Esophagus muscularis mucosa (tissue), 4 donors: ENCODE measurements at regions not wholly inside any gene's neighbourhood (a gene's known extent, or its start where the extent isn't known, plus 50 kb on each side); places are given as distances from the start of the nearest gene placed in this dataset.
"Not testable (repeated sequence)": the region's sequence is repeated elsewhere in the genome, so short reads cannot be mapped to it uniquely, and the experiment has no call there.

Source experiments
- DNase-seq: peaks from one replicate; pipeline ENCODE4 v3.0.0-alpha.2; 2017; ENCODE audit errors: extremely low spot score
- H3K27ac ChIP-seq, 4 donors: fragments of 200-600 bp; sonication (generic); replicated peaks in 1 of 4; 1 replicate in 3 of 4; 2 replicates in 1 of 4; pipeline ENCODE4 v1.5.1; 2016 to 2019; ENCODE audit warnings: mild to moderate bottlenecking in 1 of 4
- H3K27me3 ChIP-seq, 4 donors: fragments of 200-600 bp; sonication (generic); one replicate each; pipeline versions ENCODE4 v1.5.1 to v1.6.0; 2016 to 2019
- H3K36me3 ChIP-seq, 4 donors: fragments of 200-600 bp; sonication (generic); one replicate each; pipeline ENCODE4 v1.5.1; 2016 to 2019
- H3K4me1 ChIP-seq, 4 donors: fragments of 200-600 bp; sonication (generic); one replicate each; pipeline ENCODE4 v1.5.1; 2016 to 2019
- H3K4me3 ChIP-seq, 4 donors: fragments of 200-600 bp; sonication (generic); 1 replicate in 2 of 4; 2 replicates in 2 of 4; pipeline ENCODE4 v1.5.1; 2016 to 2019; ENCODE audit warnings: mild to moderate bottlenecking in 4 of 4, moderate library complexity in 1 of 4
- H3K9me3 ChIP-seq, 4 donors: fragments of 200-600 bp; sonication (generic); 1 replicate in 3 of 4; 2 replicates in 1 of 4; pipeline ENCODE4 v1.5.1; 2016 to 2019
- CTCF ChIP-seq, 3 experiments: fragments of 200-600 bp in 2 of 3; fragments of 450-650 bp in 1 of 3; sonication (generic) in 2 of 3; IDR thresholded peaks; one replicate each; pipeline ENCODE4 v1.5.1; 2017 to 2019; ENCODE audit warnings: antibody characterized with exemption in 3 of 3, mild to moderate bottlenecking in 2 of 3, moderate library complexity in 1 of 3
- EP300 ChIP-seq: sonication (generic); formaldehyde crosslinking; IDR thresholded peaks from one replicate; pipeline ENCODE4 v1.6.1; 2017; ENCODE audit warnings: antibody characterized with exemption
- POLR2A ChIP-seq: fragments of 450-650 bp; IDR thresholded peaks from one replicate; pipeline ENCODE4 v1.6.1; 2017; ENCODE audit warnings: antibody characterized with exemption, moderate library complexity, mild to moderate bottlenecking, low read depth
- POLR2AphosphoS5 ChIP-seq, 2 donors: sonication (generic); formaldehyde crosslinking; IDR thresholded peaks; one replicate each; pipeline ENCODE4 v1.6.1; 2017; ENCODE audit warnings: antibody characterized with exemption in 2 of 2
- WGBS: methylation state at CpG from one replicate; pipeline ENCODE4 v1.1.5; 2018; 5-methylcytosine and 5-hydroxymethylcytosine counted together
- intact Hi-C: fragments of 100-400 bp; cut with DNase I; formaldehyde crosslinking; loops from one replicate; pipeline ENCODE4 v1.15.1; 2023

GRCh38 chr9:65426231-65426630 lies 141.2 kb upstream of the FOXD4L5 start:
- Histone ChIP-seq H3K27me3 (no peaks in the 10 kb centered on the region), H3K36me3 (no peaks in the 10 kb centered on the region), H3K4me1 (no peaks in the 10 kb centered on the region), H3K4me3 (no peak overlapping the region), H3K27ac (no peak overlapping the region), H3K9me3 (no peaks in the 10 kb centered on the region)
- TF ChIP-seq POLR2AphosphoS5 (IDR thresholded peaks at IDR 0.05) (no peak), EP300 (no peak)
- DNase-seq: no peak
- intact Hi-C loops: no loop called here
- 79% methylated on average over 2 of the region's 8 CpGs for WGBS

- H3K4me3 ChIP-seq, H3K27me3 ChIP-seq, H3K9me3 ChIP-seq, H3K4me1 ChIP-seq, H3K36me3 ChIP-seq, DNase-seq, intact Hi-C loops, H3K27ac ChIP-seq: not testable (repeated sequence)
- 48% methylated on average over 5 of the region's 5 CpGs for WGBS
Observed at GRCh38 chr9:65425183-65425582, 140.2 kb upstream of the FOXD4L5 start.

GRCh38 chr9:65424437-65424984 lies 139.5 kb upstream of the FOXD4L5 start:
- H3K27me3 ChIP-seq, H3K36me3 ChIP-seq, intact Hi-C loops, H3K4me1 ChIP-seq, H3K4me3 ChIP-seq, DNase-seq, H3K9me3 ChIP-seq, H3K27ac ChIP-seq: not testable (repeated sequence)
- WGBS: 76% methylated on average over 6 of the region's 8 CpGs

GRCh38 chr9:65423691-65424436 lies 138.9 kb upstream of the FOXD4L5 start:
- DNase-seq, H3K27ac ChIP-seq, H3K36me3 ChIP-seq, H3K9me3 ChIP-seq, H3K27me3 ChIP-seq, intact Hi-C loops, H3K4me3 ChIP-seq, H3K4me1 ChIP-seq: not testable (repeated sequence)
- 85% methylated on average over 15 of the region's 18 CpGs for WGBS

- intact Hi-C loops, H3K27ac ChIP-seq, H3K4me1 ChIP-seq, H3K9me3 ChIP-seq, DNase-seq, H3K27me3 ChIP-seq, H3K36me3 ChIP-seq, H3K4me3 ChIP-seq: not testable (repeated sequence)
- 83% methylated on average over 8 of the region's 13 CpGs for WGBS
Observed at GRCh38 chr9:65422966-65423690, 138.1 kb upstream of the FOXD4L5 start.

- H3K4me3 ChIP-seq, intact Hi-C loops, DNase-seq, H3K27me3 ChIP-seq, H3K27ac ChIP-seq, H3K36me3 ChIP-seq, H3K4me1 ChIP-seq, H3K9me3 ChIP-seq: not testable (repeated sequence)
- 78% methylated on average over 2 of the region's 2 CpGs for WGBS
Observed at GRCh38 chr9:65421486-65421885, 136.5 kb upstream of the FOXD4L5 start.

- Histone ChIP-seq H3K27ac (no peak overlapping the region), H3K4me1 (no peaks in the 10 kb centered on the region), H3K4me3 (no peak overlapping the region), H3K27me3 (no peaks in the 10 kb centered on the region), H3K36me3 (no peaks in the 10 kb centered on the region), H3K9me3 (peaks cover 0 to 8% (median 0%) of the 10 kb centered on the region in 4 donors)
- 71% methylated on average over 2 of the region's 5 CpGs for WGBS
- intact Hi-C loops: no loop called here
- TF ChIP-seq CTCF (IDR thresholded peaks at IDR 0.05) (no peak), POLR2A (no peak), POLR2AphosphoS5 (IDR thresholded peaks at IDR 0.05) (no peak), EP300 (no peak)
- DNase-seq: no peak
Observed at GRCh38 chr9:65420771-65421170, 135.8 kb upstream of the FOXD4L5 start.

- H3K9me3 ChIP-seq, H3K27ac ChIP-seq, DNase-seq, H3K4me3 ChIP-seq, intact Hi-C loops, H3K27me3 ChIP-seq, H3K36me3 ChIP-seq, H3K4me1 ChIP-seq: not testable (repeated sequence)
- 82% methylated on average over 4 of the region's 4 CpGs for WGBS
Observed at GRCh38 chr9:65418966-65419365, 134.0 kb upstream of the FOXD4L5 start.

DNA sequence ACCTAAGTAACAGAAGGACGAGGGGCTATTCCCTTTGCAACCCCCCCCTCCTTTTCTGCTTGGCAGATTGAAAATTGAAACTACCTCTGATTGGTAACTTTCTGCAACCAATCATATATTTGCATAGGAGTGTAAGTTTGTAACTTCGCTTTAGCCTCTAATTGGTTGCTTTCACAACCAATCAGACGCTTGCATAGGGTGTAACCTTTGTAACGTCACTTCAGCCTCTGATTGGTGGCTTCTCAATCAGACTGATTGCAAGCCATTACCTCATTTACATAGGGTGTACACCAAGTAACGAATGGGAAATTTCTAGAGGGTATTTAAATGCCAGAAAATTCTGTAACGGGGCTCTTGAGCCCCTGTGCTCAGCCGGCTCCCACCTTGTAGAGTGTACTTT lies 131.9 kb upstream of the FOXD4L5 start:
- 68% methylated on average over 6 of the region's 7 CpGs for WGBS
- DNase-seq, H3K36me3 ChIP-seq, H3K27ac ChIP-seq, H3K4me3 ChIP-seq, H3K9me3 ChIP-seq, H3K4me1 ChIP-seq, intact Hi-C loops: not testable (repeated sequence)
- peaks cover 0 to 11% (median 0%) of the 10 kb centered on the region in 4 donors for H3K27me3 ChIP-seq

DNA sequence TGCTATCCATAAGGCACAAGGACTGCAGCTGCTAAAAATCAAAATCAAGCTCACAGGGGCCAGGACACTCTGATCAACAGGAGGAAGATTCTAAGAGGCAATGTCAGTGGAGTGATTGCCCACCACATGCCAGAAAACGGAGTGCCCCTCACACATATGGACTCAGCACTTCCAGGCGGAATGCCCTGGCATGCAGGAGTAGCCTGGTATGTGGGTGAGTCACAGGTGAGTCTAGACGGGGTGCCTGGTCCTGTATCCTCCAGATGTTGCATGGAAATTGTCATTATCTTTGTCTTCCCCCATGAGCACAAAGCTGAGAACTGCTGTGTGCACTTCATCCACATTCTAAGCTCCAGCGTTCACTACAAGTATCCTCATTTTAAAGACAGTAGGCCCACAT lies 129.2 kb upstream of the FOXD4L5 start:
- 59% methylated on average over 3 of the region's 4 CpGs for WGBS
- DNase-seq, intact Hi-C loops, H3K4me3 ChIP-seq, H3K4me1 ChIP-seq, H3K36me3 ChIP-seq, H3K27ac ChIP-seq, H3K9me3 ChIP-seq: not testable (repeated sequence)
- peaks cover 0 to 16% (median 0%) of the 10 kb centered on the region in 4 donors for H3K27me3 ChIP-seq

DNA sequence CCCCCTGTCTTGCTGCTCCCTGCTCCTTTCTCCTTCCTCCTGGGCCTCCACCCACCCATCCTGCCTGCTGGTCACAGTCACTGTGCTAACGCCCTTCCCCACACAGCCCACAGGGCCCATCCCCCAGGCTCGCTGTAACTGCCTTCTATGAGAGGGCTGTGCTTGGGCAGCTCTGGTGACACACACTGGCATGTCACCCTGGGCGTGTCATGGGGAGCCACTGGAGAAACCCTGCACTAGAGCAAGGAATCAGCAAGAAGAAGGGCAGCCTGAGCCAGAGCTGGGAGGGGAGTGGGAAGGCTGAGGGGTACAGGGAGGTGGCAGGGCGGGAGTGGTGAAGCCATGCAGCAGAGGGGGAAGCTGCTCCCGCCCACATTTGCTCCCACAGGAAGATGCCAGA lies 128.4 kb upstream of the FOXD4L5 start:
- not testable (repeated sequence) for DNase-seq

More for the DNA sequence above, 128.4 kb upstream of the FOXD4L5 start:
- intact Hi-C loops, H3K4me3 ChIP-seq, H3K27ac ChIP-seq, H3K9me3 ChIP-seq, H3K4me1 ChIP-seq, H3K36me3 ChIP-seq: not testable (repeated sequence)
- peaks cover 0 to 16% (median 0%) of the 10 kb centered on the region in 4 donors for H3K27me3 ChIP-seq
- WGBS: 61% methylated on average over 5 of the region's 5 CpGs
